H1 (cell line): ENCODE measurements at regions not wholly inside any gene's neighbourhood (a gene's known extent, or its start where the extent isn't known, plus 50 kb on each side); places are given as distances from the start of the nearest gene placed in this dataset.

Experiments
- CTCF ChIA-PET: fragments of 300-600 bp; sonication (Branson Sonifier 250); formaldehyde crosslinking; loops from one replicate; lab custom pipeline; 2021; ENCODE audit not compliant: partially characterized antibody; lab: Charles Lee
- POLR2A ChIA-PET: fragments of 300-600 bp; sonication (Branson Sonifier 250); formaldehyde crosslinking; loops from one replicate; lab custom pipeline; 2021; ENCODE audit warnings: inconsistent platforms; ENCODE audit not compliant: partially characterized antibody; lab: Charles Lee
- DNase-seq, 2 experiments: peaks; one replicate each; pipeline versions ENCODE4 v3.0.0 to v3.0.0-alpha.2; 2010 to 2022; ENCODE audit warnings: low spot score in 2 of 2, low read depth in 1 of 2, mixed read lengths in 1 of 2
- FAIRE-seq: peaks from 2 replicates; lab custom pipeline; 2011; peaks lifted over from hg19 to GRCh38; lab: Jason Lieb, UNC
- H2AFZ ChIP-seq: 2 replicates; pipeline ENCODE4 v1.8.1; 2012; ENCODE audit warnings: low read length, inconsistent platforms
- H2AK5ac ChIP-seq: 2 replicates; pipeline ENCODE4 v1.6.1; 2013; ENCODE audit warnings: low read depth, low read length
- H2BK120ac ChIP-seq: replicated peaks from 2 replicates; pipeline ENCODE3; 2013; ENCODE audit warnings: low read depth, low read length, inconsistent platforms
- H2BK12ac ChIP-seq: 2 replicates; pipeline ENCODE4 v1.6.1; 2013; ENCODE audit warnings: low read depth, low read length
- H2BK15ac ChIP-seq: 2 replicates; pipeline ENCODE4 v1.6.1; 2013; ENCODE audit warnings: low read length
- H2BK20ac ChIP-seq: 2 replicates; pipeline ENCODE4 v1.6.1; 2013; ENCODE audit warnings: low read length
- H2BK5ac ChIP-seq: 2 replicates; pipeline ENCODE4 v1.6.1; 2013; ENCODE audit warnings: low read depth, low read length
- H3K14ac ChIP-seq: 2 replicates; pipeline ENCODE4 v1.6.1; 2013; ENCODE audit warnings: inconsistent platforms; ENCODE audit not compliant: insufficient read length
- H3K18ac ChIP-seq: 2 replicates; pipeline ENCODE4 v1.6.1; 2013; ENCODE audit warnings: low read length; ENCODE audit errors: extremely low read depth
- H3K23ac ChIP-seq: 2 replicates; pipeline ENCODE4 v1.6.1; 2013; ENCODE audit warnings: inconsistent platforms; ENCODE audit not compliant: insufficient read length
- H3K23me2 ChIP-seq: 2 replicates; pipeline ENCODE4 v1.6.1; 2013; ENCODE audit warnings: low read depth, low read length
- H3K27ac ChIP-seq: 2 replicates; pipeline ENCODE4 v1.6.1; 2011; ENCODE audit warnings: low read depth, low read length, inconsistent platforms
- H3K27me3 ChIP-seq, 4 experiments: replicated peaks in 1 of 4; 1 replicate in 1 of 4; 2 replicates in 3 of 4; pipeline versions ENCODE4 v1.6.1 to v1.8.1; 2011 to 2013; ENCODE audit warnings: low read length in 3 of 4, mild to moderate bottlenecking in 3 of 4, inconsistent platforms in 2 of 4, mixed read lengths in 2 of 4, moderate library complexity in 1 of 4; ENCODE audit not compliant: control insufficient read depth in 3 of 4, insufficient read depth in 3 of 4; ENCODE audit errors: extremely low read depth in 1 of 4
- H3K36me3 ChIP-seq, 4 experiments: 2 replicates each; pipeline versions ENCODE4 v1.6.1 to v1.8.1; 2011 to 2013; ENCODE audit warnings: mild to moderate bottlenecking in 4 of 4, low read length in 3 of 4, moderate library complexity in 2 of 4, control low read depth in 1 of 4, inconsistent platforms in 1 of 4; ENCODE audit not compliant: insufficient read depth in 4 of 4, control insufficient read depth in 2 of 4
- H3K4ac ChIP-seq: replicated peaks from 2 replicates; pipeline ENCODE3; 2013; ENCODE audit warnings: low read length, low read depth, mixed read lengths, inconsistent platforms; ENCODE audit not compliant: insufficient read length
- H3K4me1 ChIP-seq, 4 experiments: replicated peaks in 1 of 4; 1 replicate in 1 of 4; 2 replicates in 3 of 4; pipeline versions ENCODE4 v1.6.1 to v1.8.1; 2011 to 2013; ENCODE audit warnings: low read length in 3 of 4, inconsistent platforms in 2 of 4, mixed read lengths in 1 of 4; ENCODE audit not compliant: insufficient read depth in 4 of 4, control insufficient read depth in 3 of 4
- H3K4me2 ChIP-seq, 2 experiments: 2 replicates each; pipeline versions ENCODE4 v1.6.1 to v1.8.1; 2011 to 2013; ENCODE audit warnings: low read depth in 2 of 2, low read length in 2 of 2, control low read depth in 1 of 2, inconsistent platforms in 1 of 2, mild to moderate bottlenecking in 1 of 2; ENCODE audit not compliant: insufficient read depth in 1 of 2
- H3K4me3 ChIP-seq, 4 experiments: fragments of 200-600, 300-600 bp in 1 of 4; sonication (generic), shearing (Covaris generic), sonication (Bioruptor Twin) in 1 of 4; 2 replicates each; pipeline versions ENCODE4 v1.5.1 to v1.8.1; 2011 to 2016; ENCODE audit warnings: low read length in 4 of 4, low read depth in 3 of 4, control low read depth in 2 of 4, inconsistent platforms in 2 of 4, mild to moderate bottlenecking in 2 of 4, mixed read lengths in 1 of 4, moderate library complexity in 1 of 4; ENCODE audit not compliant: insufficient read depth in 2 of 4; ENCODE audit errors: extremely low read depth in 1 of 4
- H3K56ac ChIP-seq: replicated peaks from 2 replicates; pipeline ENCODE3; 2013; ENCODE audit warnings: low read depth, mild to moderate bottlenecking, mixed read lengths, low read length, inconsistent platforms; ENCODE audit not compliant: insufficient read length
- H3K79me1 ChIP-seq: 2 replicates; pipeline ENCODE4 v1.6.1; 2013; ENCODE audit warnings: low read depth, low read length, control low read depth
- H3K79me2 ChIP-seq, 2 experiments: 2 replicates each; pipeline versions ENCODE4 v1.6.1 to v1.8.1; 2012 to 2013; ENCODE audit warnings: low read length in 2 of 2, mild to moderate bottlenecking in 2 of 2, inconsistent platforms in 1 of 2; ENCODE audit not compliant: insufficient read depth in 2 of 2, control insufficient read depth in 1 of 2
- H3K9ac ChIP-seq, 4 experiments: replicated peaks in 1 of 4; 1 replicate in 1 of 4; 2 replicates in 3 of 4; pipeline versions ENCODE4 v1.6.1 to v1.8.1; 2011 to 2013; ENCODE audit warnings: low read depth in 3 of 4, low read length in 3 of 4, control low read depth in 2 of 4, mild to moderate bottlenecking in 2 of 4, moderate library complexity in 2 of 4, inconsistent platforms in 1 of 4; ENCODE audit errors: extremely low read depth in 1 of 4
- H3K9me3 ChIP-seq, 2 experiments: 2 replicates each; pipeline versions ENCODE4 v1.6.1 to v1.8.1; 2012 to 2013; ENCODE audit warnings: mild to moderate bottlenecking in 2 of 2, moderate library complexity in 2 of 2, control low read depth in 1 of 2, inconsistent platforms in 1 of 2, low read depth in 1 of 2, low read length in 1 of 2, mixed read lengths in 1 of 2; ENCODE audit not compliant: insufficient read depth in 2 of 2
- H4K20me1 ChIP-seq, 2 experiments: replicated peaks in 1 of 2; 2 replicates each; pipeline versions ENCODE3 to v1.8.1; 2011 to 2013; ENCODE audit warnings: inconsistent platforms in 2 of 2, low read length in 2 of 2, mild to moderate bottlenecking in 1 of 2; ENCODE audit not compliant: insufficient read depth in 2 of 2, control insufficient read depth in 1 of 2
- H4K5ac ChIP-seq: 2 replicates; pipeline ENCODE4 v1.6.1; 2013; ENCODE audit warnings: low read length, low read depth, mixed read lengths, inconsistent platforms; ENCODE audit not compliant: insufficient read length
- H4K8ac ChIP-seq: 2 replicates; pipeline ENCODE4 v1.8.0; 2013; ENCODE audit warnings: mild to moderate bottlenecking, moderate library complexity, low read length, inconsistent platforms; ENCODE audit not compliant: insufficient read depth; ENCODE audit errors: extremely low read depth
- H4K91ac ChIP-seq: replicated peaks from 2 replicates; pipeline ENCODE3; 2013; ENCODE audit warnings: low read length, mixed read lengths, inconsistent platforms; ENCODE audit not compliant: insufficient read length
- ASH2L ChIP-seq: fragments of 200-600, 300-600 bp; sonication (generic); IDR thresholded peaks from one replicate; pipeline ENCODE4 v1.7.1; 2017; ENCODE audit warnings: low read length
- FOSL1 ChIP-seq: IDR thresholded peaks from 2 replicates; pipeline ENCODE4 v1.6.1; 2011; ENCODE audit warnings: mild to moderate bottlenecking, low read depth, low read length, moderate library complexity; ENCODE audit not compliant: insufficient read depth
- MAFK ChIP-seq: IDR thresholded peaks from 2 replicates; pipeline ENCODE4 v1.6.1; 2012; ENCODE audit warnings: low read depth, mild to moderate bottlenecking, improper control_type of control experiment, low read length
- RXRA ChIP-seq: IDR thresholded peaks from 2 replicates; pipeline ENCODE4 v1.6.1; 2011; ENCODE audit warnings: low read depth, mild to moderate bottlenecking, low read length, moderate library complexity; ENCODE audit not compliant: insufficient read depth
- SIX5 ChIP-seq: IDR thresholded peaks from 2 replicates; pipeline ENCODE4 v1.6.1; 2011; ENCODE audit warnings: mild to moderate bottlenecking, low read depth, low read length
- WGBS, 2 experiments: shearing (Covaris generic) in 1 of 2; methylation state at CpG; one replicate each; pipeline versions ENCODE4 v1.1.6 to v1.1.7; 2013 to 2015; ENCODE audit warnings: low lambda C conversion rate in 2 of 2, mixed read lengths in 2 of 2, inconsistent platforms in 1 of 2, low coverage in 1 of 2, missing lambda C conversion rate in 1 of 2; ENCODE audit not compliant: insufficient replicate concordance in 2 of 2, insufficient coverage in 1 of 2, insufficient read length in 1 of 2; ENCODE audit errors: extremely low coverage in 1 of 2, missing lambda C conversion rate in 1 of 2; 5-methylcytosine and 5-hydroxymethylcytosine counted together

DNA sequence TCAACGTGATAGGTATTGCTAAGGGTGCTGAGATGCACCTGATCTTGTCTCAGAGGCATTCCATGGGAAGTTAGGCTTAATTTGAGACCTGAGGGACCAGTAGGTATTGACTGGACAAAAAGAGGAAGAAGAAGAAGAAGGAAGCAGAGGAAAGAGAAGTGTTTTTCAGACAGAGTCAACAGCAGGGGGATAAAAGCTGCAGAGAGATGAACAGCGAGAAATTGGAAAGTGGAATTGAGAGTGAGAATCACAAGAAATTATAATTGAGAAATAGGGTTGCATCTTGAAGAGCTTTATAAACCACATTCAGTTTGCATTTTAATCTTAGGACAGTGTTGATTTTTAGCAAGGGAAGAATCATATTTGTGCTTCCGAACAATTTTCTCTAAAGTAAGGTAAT lies 254.0 kb downstream of the CD83 start:
- Histone ChIP-seq H2BK20ac (no peak overlapping the region; the same call in 1 of the 2 replicates), H3K4me2 (no peak overlapping the region)
- POLR2A ChIA-PET, result no interaction called here

More for the DNA sequence above, 254.0 kb downstream of the CD83 start:
- Histone ChIP-seq H4K5ac (no peak overlapping the region), H2BK15ac (no peak overlapping the region), H2BK120ac (peak overlapping the region; percentile 8), H3K4me1 (peaks cover 0 to 5% (median 4%) of the 10 kb centered on the region in 4 experiments; a peak in 4 of 7 replicates), H3K9ac (no peak overlapping the region), H3K23ac (no peak overlapping the region), H3K4ac (no peak overlapping the region), H2BK12ac (peak overlapping the region; percentile 40; the same call in 1 of the 2 replicates), H3K23me2 (no peaks in the 10 kb centered on the region)
- no peak for TF ChIP-seq SIX5
- TF ChIP-seq ASH2L, result no peak
- TF ChIP-seq RXRA, result no peak
- TF ChIP-seq MAFK, result no peak
- TF ChIP-seq FOSL1, result no peak
- TF ChIP-seq, all 59 proteins: peak for 0
- DNase-seq (no peak), FAIRE-seq (no peak)
- Histone ChIP-seq H4K8ac (no peak overlapping the region), H3K79me2 (no peaks in the 10 kb centered on the region), H4K20me1 (no peaks in the 10 kb centered on the region), H3K56ac (no peak overlapping the region), H3K14ac (no peak overlapping the region), H3K27ac (no peak overlapping the region), H3K4me3 (no peak overlapping the region), H3K36me3 (no peaks in the 10 kb centered on the region), H2AFZ (no peak overlapping the region), H3K18ac (no peak overlapping the region), H3K27me3 (no peaks in the 10 kb centered on the region), H3K79me1 (no peaks in the 10 kb centered on the region), H2BK5ac (no peak overlapping the region), H3K9me3 (peaks cover under 1 to 9% of the 10 kb centered on the region in 2 experiments; a peak in 3 of 4 replicates), H2AK5ac (no peak overlapping the region), H4K91ac (no peak overlapping the region)
- CTCF ChIA-PET, result interaction anchor here (0.6 kb wide), 1 partner anchor 48 kb away, joined by 3 read pairs; no protein-coding TSS in a partner anchor
- 91% methylated on average over 3 of the region's 3 CpGs; no CpG with 5 or more reads in 1 of the 2 experiments for WGBS, 2 experiments
